Lower lobe of right lung (tissue), 2 donors: ENCODE measurements at regions not wholly inside any gene's neighbourhood (a gene's known extent, or its start where the extent isn't known, plus 50 kb on each side); places are given as distances from the start of the nearest gene placed in this dataset.

Experiments used
- ATAC-seq, 2 donors: fragments of 200-7000 bp; cut with Tn5 transposase; one replicate each; pipeline ENCODE4 v1.9.1; 2020 to 2022; ENCODE audit warnings: mild to moderate bottlenecking in 2 of 2, moderate library complexity in 2 of 2
- DNase-seq: peaks from one replicate; pipeline ENCODE4 v3.0.0-alpha.2; 2020
- H3K27ac ChIP-seq: fragments of 200-600 bp; one replicate; pipeline ENCODE4 v1.8.0; 2022
- H3K27me3 ChIP-seq: fragments of 200-600 bp; one replicate; pipeline ENCODE4 v1.8.0; 2022; ENCODE audit warnings: low read depth
- H3K36me3 ChIP-seq: fragments of 200-600 bp; one replicate; pipeline ENCODE4 v1.8.0; 2022; ENCODE audit warnings: mild to moderate bottlenecking
- H3K4me1 ChIP-seq: fragments of 200-600 bp; one replicate; pipeline ENCODE4 v1.8.0; 2022
- H3K4me3 ChIP-seq: fragments of 200-600 bp; one replicate; pipeline ENCODE4 v1.8.0; 2022; ENCODE audit warnings: mild to moderate bottlenecking
- H3K9me3 ChIP-seq: fragments of 200-600 bp; one replicate; pipeline ENCODE4 v1.8.0; 2022
- CTCF ChIP-seq: fragments of 200-600 bp; IDR thresholded peaks from one replicate; pipeline ENCODE4 v1.8.0; 2022; ENCODE audit warnings: antibody characterized with exemption, mild to moderate bottlenecking
- intact Hi-C: fragments of 100-400 bp; cut with DNase I; formaldehyde crosslinking; loops from one replicate; pipeline ENCODE4 v1.11.0; 2022
- donor health status: DM: no; HTN: yes; CAD: no; lungs with severe emphysema.

GRCh38 chr12:127290251-127290650, 976.7 kb upstream of the TMEM132C start:
- ATAC-seq (no peak), DNase-seq (no peak)
- no peaks in the 10 kb centered on the region for H3K4me1 ChIP-seq
- no peaks in the 10 kb centered on the region for H3K27me3 ChIP-seq
- H3K27ac ChIP-seq = no peak overlapping the region
- H3K36me3 ChIP-seq = no peaks in the 10 kb centered on the region
- no peak overlapping the region for H3K4me3 ChIP-seq
- no peaks in the 10 kb centered on the region for H3K9me3 ChIP-seq
- TF ChIP-seq CTCF = no peak
- intact Hi-C loops = no loop called here

- H3K27me3 ChIP-seq = peaks cover 3% of the 10 kb centered on the region
- H3K4me1 ChIP-seq = no peaks in the 10 kb centered on the region
- no peak for TF ChIP-seq CTCF
- no peak overlapping the region for H3K4me3 ChIP-seq
- H3K27ac ChIP-seq = no peak overlapping the region
- no peaks in the 10 kb centered on the region for H3K36me3 ChIP-seq
- intact Hi-C loops = no loop called here
- DNase-seq (no peak), ATAC-seq (no peak)
- H3K9me3 ChIP-seq = no peaks in the 10 kb centered on the region
These were observed 974.2 kb upstream of the TMEM132C start for GRCh38 chr12:127292736-127293135.

GRCh38 chr12:127293507-127294310, 973.3 kb upstream of the TMEM132C start:
- DNase-seq = peak; percentile 55
- H3K27me3 ChIP-seq = peaks cover 3% of the 10 kb centered on the region
- ATAC-seq = peak; percentile 77
- H3K4me1 ChIP-seq = no peaks in the 10 kb centered on the region
- no peak overlapping the region for H3K4me3 ChIP-seq
- H3K27ac ChIP-seq = no peak overlapping the region
- no peaks in the 10 kb centered on the region for H3K36me3 ChIP-seq
- intact Hi-C loops = no loop called here
- H3K9me3 ChIP-seq = no peaks in the 10 kb centered on the region
- peak; percentile 78 for TF ChIP-seq CTCF

GRCh38 chr12:127294651-127295210, 972.2 kb upstream of the TMEM132C start:
- ATAC-seq (no peak), DNase-seq (no peak)
- intact Hi-C loops = no loop called here
- H3K27me3 ChIP-seq = peaks cover 3% of the 10 kb centered on the region
- H3K4me3 ChIP-seq = no peak overlapping the region
- H3K36me3 ChIP-seq = no peaks in the 10 kb centered on the region
- H3K27ac ChIP-seq = no peak overlapping the region
- TF ChIP-seq CTCF = no peak
- no peaks in the 10 kb centered on the region for H3K9me3 ChIP-seq
- H3K4me1 ChIP-seq = no peaks in the 10 kb centered on the region

GRCh38 chr12:127295630-127296029, 971.3 kb upstream of the TMEM132C start:
- Histone ChIP-seq H3K36me3 (no peaks in the 10 kb centered on the region), H3K4me1 (no peaks in the 10 kb centered on the region), H3K27ac (no peak overlapping the region), H3K9me3 (no peaks in the 10 kb centered on the region), H3K4me3 (no peak overlapping the region), H3K27me3 (peaks cover 3% of the 10 kb centered on the region)
- intact Hi-C loops = no loop called here
- no peak for DNase-seq
- ATAC-seq = no peak
- no peak for TF ChIP-seq CTCF
